GM19397 (cell line): ENCODE measurements at regions not wholly inside any gene's neighbourhood (a gene's known extent, or its start where the extent isn't known, plus 50 kb on each side); places are given as distances from the start of the nearest gene placed in this dataset.

Source experiments
- ATAC-seq: cut with Tn5 transposase; IDR thresholded peaks from one replicate; pipeline ENCODE4 v1.9.1; 2021; ENCODE audit warnings: mild to moderate bottlenecking, moderate library complexity; ENCODE audit not compliant: unreplicated experiment

DNA sequence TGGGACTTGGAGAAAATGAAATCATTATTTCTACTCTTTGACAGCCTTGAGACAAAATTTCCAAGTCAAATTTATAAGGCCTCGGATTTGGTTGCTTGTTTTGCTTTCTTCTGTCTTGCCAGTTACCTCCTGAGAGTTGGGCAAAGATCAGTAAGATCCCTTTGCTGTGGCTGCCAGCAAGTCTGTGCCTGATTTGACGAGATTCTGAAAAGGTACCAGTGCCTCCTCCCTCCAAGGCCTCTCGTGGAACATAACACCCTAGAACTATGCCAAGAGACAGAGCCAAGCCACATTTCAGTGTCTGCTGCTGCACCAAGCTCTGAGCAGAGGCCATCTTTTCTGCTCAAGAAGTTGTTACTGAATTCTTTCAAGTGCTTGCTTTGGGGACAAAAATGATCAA lies 61.0 kb downstream of the GTPBP8 start:
- no peak for ATAC-seq

GRCh38 chr3:113053169-113053568 lies 62.4 kb downstream of the GTPBP8 start:
- ATAC-seq: no peak

DNA sequence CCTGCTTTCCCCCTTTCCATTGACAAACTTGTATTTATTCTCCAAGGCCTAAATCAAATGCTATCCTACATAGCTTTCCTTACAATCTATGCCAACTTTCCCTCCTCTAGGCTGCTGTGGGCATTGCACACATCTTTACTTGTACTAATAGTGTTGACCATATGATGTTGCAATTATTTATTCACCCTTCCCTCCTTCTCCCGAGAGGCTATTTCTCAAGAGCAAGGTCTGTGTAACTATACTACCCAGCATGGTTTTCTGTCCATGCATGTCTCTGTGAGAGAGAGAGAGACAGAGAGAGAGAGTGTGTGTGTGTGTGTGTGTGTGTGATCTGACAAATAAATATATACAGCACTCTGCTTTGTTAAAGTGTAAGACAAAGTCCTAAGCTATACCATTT lies 63.8 kb downstream of the GTPBP8 start:
- ATAC-seq: no peak

- no peak for ATAC-seq
Measured at GRCh38 chr3:113055201-113055600, 64.4 kb downstream of the GTPBP8 start.

GRCh38 chr3:113055961-113056360 lies 65.2 kb downstream of the GTPBP8 start:
- ATAC-seq: no peak

- ATAC-seq: peak; percentile 75
Measured at GRCh38 chr3:113057117-113057516, 66.3 kb downstream of the GTPBP8 start.

- ATAC-seq: no peak
Measured at GRCh38 chr3:113058188-113058587, 67.4 kb downstream of the GTPBP8 start.

DNA sequence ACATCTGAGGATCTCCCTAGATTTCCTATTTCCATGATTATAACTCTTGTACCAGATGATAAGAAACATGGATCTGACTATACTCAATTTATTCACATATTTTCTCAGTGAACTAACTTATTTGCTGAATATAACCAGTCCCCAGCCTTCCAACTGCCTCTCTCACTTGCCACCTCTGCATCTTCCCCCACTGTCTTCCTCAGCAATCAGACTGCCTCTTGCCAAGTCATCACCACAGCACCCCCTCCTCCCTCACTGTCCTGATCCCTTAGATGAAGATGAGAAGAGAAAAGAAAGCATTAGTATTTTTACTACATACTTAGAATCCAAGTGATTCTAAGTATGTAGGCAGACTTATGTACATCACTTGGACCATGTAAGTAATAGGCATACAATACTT lies 71.9 kb downstream of the GTPBP8 start:
- ATAC-seq: no peak

- no peak for ATAC-seq
Measured at GRCh38 chr3:113063126-113063894, 72.5 kb downstream of the GTPBP8 start.

DNA sequence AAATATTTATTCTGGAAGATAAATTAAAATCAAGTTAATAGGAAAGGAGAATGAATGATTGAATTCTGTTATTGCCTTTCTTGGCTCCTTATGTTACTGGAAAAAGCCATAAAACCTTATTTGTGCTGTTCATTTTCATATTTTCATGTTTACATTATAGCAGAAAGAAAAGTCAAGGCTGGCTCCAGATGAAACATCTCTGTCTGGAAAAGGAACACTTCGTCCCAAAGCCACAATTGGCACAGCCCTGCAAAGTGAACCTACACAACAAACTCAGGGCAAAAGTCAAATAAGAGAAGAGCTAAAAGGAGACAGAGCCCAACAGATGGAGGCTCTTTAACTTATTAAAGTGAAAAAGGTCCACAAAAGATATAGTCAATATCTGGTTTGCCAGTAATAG lies 73.4 kb downstream of the GTPBP8 start:
- no peak for ATAC-seq

DNA sequence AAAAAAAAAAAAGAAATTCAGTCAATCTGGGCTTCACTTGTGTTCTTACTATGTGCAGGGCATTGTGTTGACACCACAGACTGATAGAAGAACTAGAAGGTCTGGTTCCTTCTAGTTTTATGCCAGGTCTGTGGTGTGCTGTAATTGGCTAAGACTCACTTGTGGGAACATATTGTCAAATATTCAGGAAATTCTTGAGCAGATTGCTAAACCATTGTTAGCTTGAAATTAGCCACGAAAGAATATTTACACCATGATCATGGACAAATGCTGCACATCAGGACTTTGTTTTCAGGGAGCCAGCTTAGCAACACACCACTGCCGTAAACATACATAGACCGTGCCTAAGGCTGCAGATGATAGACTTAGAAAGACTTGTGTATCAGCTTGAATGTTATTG lies 74.6 kb downstream of the GTPBP8 start:
- no peak for ATAC-seq

- ATAC-seq: peak; percentile 11
Measured at GRCh38 chr3:113070072-113070640, 79.4 kb downstream of the GTPBP8 start.

DNA sequence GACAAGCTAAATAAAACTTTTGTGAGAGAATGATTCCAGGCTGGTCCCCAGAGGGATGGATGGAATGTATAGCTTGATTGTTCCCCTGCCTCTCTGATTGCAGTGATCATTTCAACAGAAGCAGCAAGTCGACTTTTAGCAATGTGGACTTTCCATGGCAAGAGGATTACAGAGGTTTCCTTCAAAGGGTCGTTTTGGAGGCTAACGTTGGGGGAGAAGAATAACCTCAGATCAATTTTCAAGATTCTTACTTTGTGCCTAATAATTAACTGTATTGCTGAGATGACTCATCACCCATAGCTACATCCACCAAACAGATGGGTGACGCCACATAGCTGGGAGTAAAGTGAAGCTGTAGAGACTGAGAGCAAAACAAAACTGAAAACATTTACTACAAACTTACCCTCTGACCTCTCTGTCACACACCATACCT lies 79.9 kb downstream of the GTPBP8 start:
- peak; percentile 98 for ATAC-seq

- no peak for ATAC-seq
Measured at GRCh38 chr3:113075588-113075987, 84.8 kb downstream of the GTPBP8 start.

- peak; percentile 61 for ATAC-seq
Measured at GRCh38 chr3:113079218-113079961, 88.6 kb downstream of the GTPBP8 start.

- ATAC-seq: no peak
Measured at GRCh38 chr3:113084777-113085176, 94.0 kb downstream of the GTPBP8 start.

DNA sequence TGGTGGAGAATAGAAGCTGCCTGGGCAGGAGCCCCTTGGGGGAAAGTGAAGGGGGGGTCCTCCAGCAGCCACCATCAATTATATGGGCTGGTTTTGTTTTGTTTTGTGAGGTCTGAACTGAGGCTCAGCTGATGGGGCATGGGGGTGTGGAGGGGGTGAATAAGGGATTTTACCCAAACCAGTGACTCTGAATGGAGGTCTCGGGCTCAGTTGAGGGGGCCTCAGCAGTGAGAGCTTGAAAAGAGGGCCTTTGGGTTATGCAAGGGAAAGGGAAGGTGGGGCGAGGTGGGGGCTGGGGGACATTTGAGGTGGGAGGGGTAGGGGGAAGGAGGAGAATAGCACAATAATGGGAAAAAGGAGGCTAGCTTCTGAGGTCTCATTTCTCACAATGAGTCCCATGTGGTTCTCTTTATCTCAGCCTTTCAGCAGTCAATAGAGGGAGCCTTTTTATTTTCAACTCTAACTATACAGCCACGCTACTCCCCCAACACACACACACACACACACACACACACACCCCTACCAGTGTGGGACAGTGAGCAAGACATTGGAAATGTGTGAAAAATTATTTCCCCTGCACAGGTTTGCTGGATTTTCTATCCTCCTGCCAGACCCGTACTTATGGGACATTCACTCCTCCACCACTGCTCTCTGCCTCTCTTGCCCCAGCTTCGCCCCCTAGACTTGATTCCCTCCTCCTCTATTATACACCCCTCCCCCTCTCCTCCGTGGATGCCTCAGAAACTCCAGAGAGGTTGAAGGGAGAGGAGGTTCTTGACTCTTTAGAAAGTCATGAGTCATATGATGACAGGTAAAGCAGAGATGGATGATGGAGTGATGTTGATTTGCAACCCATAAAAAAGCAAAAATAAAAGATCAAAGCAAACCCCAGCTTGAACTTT lies 96.0 kb downstream of the GTPBP8 start:
- ATAC-seq: no peak

GRCh38 chr3:113088616-113089015 lies 97.8 kb downstream of the GTPBP8 start:
- ATAC-seq: no peak

- no peak for ATAC-seq
Measured at GRCh38 chr3:113091417-113091816, 100.6 kb downstream of the GTPBP8 start.

DNA sequence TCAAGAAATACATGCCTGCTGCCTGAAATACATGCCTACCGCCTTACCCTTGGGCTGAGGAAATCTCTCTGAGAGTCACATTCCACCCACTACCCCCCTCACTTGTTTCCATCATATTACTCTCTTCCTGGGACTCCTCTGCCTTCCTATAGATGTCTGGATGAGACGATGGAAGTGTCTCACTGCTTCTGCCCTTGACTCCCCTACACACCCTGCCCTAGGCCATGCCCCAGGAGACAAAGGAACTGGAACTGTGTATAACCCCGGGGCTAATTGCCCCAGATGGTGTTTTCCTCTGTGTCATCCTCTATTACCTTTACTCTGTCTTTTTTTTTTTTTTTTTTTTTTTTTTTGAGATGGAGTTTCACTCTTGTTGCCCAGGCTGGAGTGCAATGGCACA lies 102.0 kb downstream of the GTPBP8 start:
- no peak for ATAC-seq
